T-helper 1 cell treated with Interleukin-12 subunit alpha and Interleukin-12 subunit beta and Interleukin-4 antibody, amounts not matched to agents 30 μg/mL and 1 μg/mL, for 36 hours (primary cell): ENCODE measurements at regions not wholly inside any gene's neighbourhood (a gene's known extent, or its start where the extent isn't known, plus 50 kb on each side); places are given as distances from the start of the nearest gene placed in this dataset.

Experiments
- H3K27ac Mint-ChIP-seq: one replicate; pipeline ENCODE4 v1.8.0; 2021; ENCODE audit warnings: mild to moderate bottlenecking, mixed read lengths
- H3K27me3 Mint-ChIP-seq: one replicate; pipeline ENCODE4 v1.8.0; 2021; ENCODE audit warnings: low read depth, mixed read lengths
- H3K36me3 Mint-ChIP-seq: one replicate; pipeline ENCODE4 v1.8.0; 2021; ENCODE audit warnings: low read depth, mixed read lengths
- H3K4me1 Mint-ChIP-seq: one replicate; pipeline ENCODE4 v1.8.0; 2021; ENCODE audit warnings: low read depth, mixed read lengths
- H3K4me3 Mint-ChIP-seq: one replicate; pipeline ENCODE4 v1.8.0; 2021; ENCODE audit warnings: mild to moderate bottlenecking, moderate library complexity, mixed read lengths
- H3K9me3 Mint-ChIP-seq: one replicate; pipeline ENCODE4 v1.8.0; 2021; ENCODE audit warnings: mixed read lengths

- H3K9me3 Mint-ChIP-seq, result peaks cover 10% of the 10 kb centered on the region
- no peaks in the 10 kb centered on the region for H3K4me1 Mint-ChIP-seq
- no peaks in the 10 kb centered on the region for H3K27me3 Mint-ChIP-seq
- H3K27ac Mint-ChIP-seq, result no peak overlapping the region
- H3K36me3 Mint-ChIP-seq, result no peaks in the 10 kb centered on the region
- no peak overlapping the region for H3K4me3 Mint-ChIP-seq
Observed at GRCh38 chr5:18105449-18105848, 471.2 kb downstream of the TAF11L14 start.

DNA sequence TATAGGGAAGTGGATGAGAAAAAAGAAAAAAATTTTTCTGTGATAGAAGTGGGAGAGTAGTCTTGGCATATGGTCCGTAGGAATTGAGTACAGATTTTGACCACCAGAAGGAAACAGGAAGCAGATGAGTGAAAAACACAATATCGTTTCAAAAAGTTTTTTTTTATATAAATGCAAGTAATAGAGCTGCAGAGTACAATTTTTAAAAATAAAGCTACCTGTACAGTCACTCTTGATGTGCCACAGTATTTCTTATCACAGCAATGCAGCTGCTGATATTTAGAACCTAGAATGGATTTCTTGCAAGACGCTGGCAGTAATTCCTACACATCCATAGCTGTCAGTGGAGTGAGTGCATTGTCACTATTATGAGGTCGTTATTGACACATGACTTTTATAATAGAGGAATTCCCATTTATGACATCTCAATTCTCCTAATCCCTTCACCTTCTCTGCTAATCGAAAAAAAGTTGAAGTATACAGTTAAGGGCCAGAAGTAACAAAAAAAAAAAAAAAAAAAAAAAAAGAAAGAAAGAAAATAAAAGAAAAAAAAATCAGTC lies 477.7 kb downstream of the TAF11L14 start:
- H3K4me1 Mint-ChIP-seq, result no peaks in the 10 kb centered on the region

DNA sequence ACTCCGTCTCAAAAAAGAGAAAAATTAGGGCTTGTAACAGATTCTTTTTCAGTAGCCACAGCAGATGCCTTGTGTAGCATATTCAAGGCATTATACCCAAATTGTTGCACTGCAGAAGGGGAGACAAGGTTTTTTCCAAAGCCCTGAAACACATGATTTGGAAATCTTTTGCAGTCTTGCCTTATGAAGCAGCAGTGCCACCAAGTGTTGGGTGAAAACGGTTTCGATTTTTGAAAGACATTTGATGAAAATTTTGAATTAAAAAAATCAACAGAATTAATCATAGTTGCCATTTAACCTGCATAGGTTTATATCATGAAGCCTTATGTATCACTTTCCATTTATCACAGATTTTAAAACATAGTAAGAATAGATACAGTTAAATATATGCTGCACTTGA lies 479.5 kb downstream of the TAF11L14 start:
- H3K4me3 Mint-ChIP-seq, result no peak overlapping the region
- no peaks in the 10 kb centered on the region for H3K27me3 Mint-ChIP-seq
- peaks cover 14% of the 10 kb centered on the region for H3K9me3 Mint-ChIP-seq

More for the DNA sequence above, 477.7 kb downstream of the TAF11L14 start:
- no peaks in the 10 kb centered on the region for H3K36me3 Mint-ChIP-seq
- no peak overlapping the region for H3K4me3 Mint-ChIP-seq
- H3K27me3 Mint-ChIP-seq, result no peaks in the 10 kb centered on the region
- H3K9me3 Mint-ChIP-seq, result peaks cover 17% of the 10 kb centered on the region
- no peak overlapping the region for H3K27ac Mint-ChIP-seq

DNA sequence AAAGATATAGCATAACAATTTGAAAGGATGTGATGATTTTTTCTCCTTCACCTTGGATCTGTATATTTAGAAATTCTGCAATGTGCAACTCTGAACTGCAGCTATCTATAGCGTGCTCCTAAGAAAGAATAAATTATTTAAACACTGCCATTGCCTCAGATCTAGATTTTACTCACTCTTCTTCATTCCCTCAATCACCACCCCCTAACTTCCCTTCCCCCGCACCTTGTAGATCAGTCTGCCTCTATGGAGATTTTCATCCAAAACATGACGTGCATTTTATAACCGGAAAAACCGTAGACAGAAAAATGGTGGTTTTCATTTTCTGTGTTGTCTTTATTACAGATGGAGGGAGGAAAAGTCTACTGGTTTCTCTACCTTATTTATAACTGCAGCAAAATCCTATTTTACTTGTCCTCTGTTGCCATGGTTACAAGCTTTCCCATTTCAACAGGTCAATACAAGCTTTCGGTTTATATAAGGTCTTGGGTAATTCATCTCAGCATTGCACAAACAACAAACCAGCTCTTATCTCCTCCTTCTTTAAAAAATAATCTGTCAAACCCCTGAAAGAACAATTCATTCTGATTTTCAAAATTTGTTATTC lies 480.0 kb downstream of the TAF11L14 start:
- no peaks in the 10 kb centered on the region for H3K4me1 Mint-ChIP-seq
- no peak overlapping the region for H3K4me3 Mint-ChIP-seq
- no peaks in the 10 kb centered on the region for H3K36me3 Mint-ChIP-seq
- H3K27me3 Mint-ChIP-seq, result no peaks in the 10 kb centered on the region
- H3K27ac Mint-ChIP-seq, result no peak overlapping the region
- peaks cover 17% of the 10 kb centered on the region for H3K9me3 Mint-ChIP-seq

More for the DNA sequence above, 479.5 kb downstream of the TAF11L14 start:
- no peak overlapping the region for H3K27ac Mint-ChIP-seq
- no peaks in the 10 kb centered on the region for H3K36me3 Mint-ChIP-seq
- no peaks in the 10 kb centered on the region for H3K4me1 Mint-ChIP-seq

DNA sequence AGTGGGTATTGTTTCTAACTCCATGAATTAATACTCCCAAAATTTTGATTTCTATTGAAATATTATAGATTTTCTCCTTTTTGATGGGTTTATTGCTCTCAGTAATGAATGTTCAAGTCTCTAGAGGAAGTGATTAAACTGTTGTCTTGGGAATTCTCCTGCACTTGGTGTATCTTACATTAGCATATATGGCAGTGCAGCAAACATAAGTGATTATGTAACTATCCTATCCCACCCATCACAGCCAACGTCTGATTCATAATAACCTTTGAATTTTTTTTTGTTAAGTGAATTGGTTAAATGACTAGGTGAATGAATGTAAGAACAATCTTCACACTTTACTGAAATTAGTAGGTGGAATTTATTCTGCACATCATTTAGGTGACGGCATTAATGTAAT lies 483.7 kb downstream of the TAF11L14 start:
- Mint-ChIP-seq H3K9me3 (peaks cover 27% of the 10 kb centered on the region), H3K27me3 (no peaks in the 10 kb centered on the region), H3K36me3 (no peaks in the 10 kb centered on the region), H3K4me3 (no peak overlapping the region), H3K27ac (no peak overlapping the region), H3K4me1 (no peaks in the 10 kb centered on the region)

DNA sequence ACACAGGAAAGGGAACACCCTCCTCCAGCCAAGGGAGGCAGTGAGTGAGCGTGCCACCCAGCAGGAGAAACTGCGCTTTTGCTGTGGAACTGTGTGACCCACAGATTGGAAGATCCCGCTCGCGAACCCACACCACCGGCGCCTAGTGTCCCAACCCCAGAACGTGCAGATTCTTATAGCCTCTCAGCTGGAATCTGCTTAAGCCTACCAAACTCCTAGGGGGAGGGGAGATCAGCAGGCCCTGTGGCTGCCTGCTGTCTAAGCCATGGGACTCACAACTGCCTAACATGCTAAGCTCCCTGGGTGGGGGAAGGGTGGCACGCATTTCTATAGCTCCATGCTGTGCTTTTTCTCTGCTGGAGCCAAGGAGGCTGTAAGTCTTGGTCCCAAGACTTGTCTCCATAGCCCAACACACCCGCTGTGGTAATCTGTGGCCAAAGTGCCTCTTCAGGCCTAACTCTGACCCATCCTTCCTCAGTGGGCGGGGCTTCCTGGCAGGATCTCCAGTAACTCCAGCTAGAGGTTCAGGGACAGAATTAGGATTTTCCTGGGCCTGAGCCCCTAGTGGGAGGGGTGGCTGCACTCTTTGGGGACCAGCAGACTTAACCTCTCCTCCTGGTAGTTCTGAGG lies 485.0 kb downstream of the TAF11L14 start:
- Mint-ChIP-seq H3K36me3 (no peaks in the 10 kb centered on the region), H3K9me3 (peaks cover 39% of the 10 kb centered on the region), H3K4me1 (no peaks in the 10 kb centered on the region), H3K27ac (no peak overlapping the region), H3K4me3 (no peak overlapping the region), H3K27me3 (no peaks in the 10 kb centered on the region)

GRCh38 chr5:18141222-18141621 lies 507.0 kb downstream of the TAF11L14 start:
- Mint-ChIP-seq H3K27me3 (no peaks in the 10 kb centered on the region), H3K36me3 (no peaks in the 10 kb centered on the region), H3K27ac (no peak overlapping the region)

GRCh38 chr5:18142831-18143230 lies 508.6 kb downstream of the TAF11L14 start:
- Mint-ChIP-seq H3K36me3 (no peaks in the 10 kb centered on the region), H3K4me1 (no peaks in the 10 kb centered on the region), H3K27ac (no peak overlapping the region), H3K27me3 (no peaks in the 10 kb centered on the region), H3K4me3 (no peak overlapping the region), H3K9me3 (peaks cover 12% of the 10 kb centered on the region)

More at GRCh38 chr5:18141222-18141621, 507.0 kb downstream of the TAF11L14 start:
- no peak overlapping the region for H3K4me3 Mint-ChIP-seq
- no peaks in the 10 kb centered on the region for H3K4me1 Mint-ChIP-seq
- H3K9me3 Mint-ChIP-seq, result peaks cover 17% of the 10 kb centered on the region

DNA sequence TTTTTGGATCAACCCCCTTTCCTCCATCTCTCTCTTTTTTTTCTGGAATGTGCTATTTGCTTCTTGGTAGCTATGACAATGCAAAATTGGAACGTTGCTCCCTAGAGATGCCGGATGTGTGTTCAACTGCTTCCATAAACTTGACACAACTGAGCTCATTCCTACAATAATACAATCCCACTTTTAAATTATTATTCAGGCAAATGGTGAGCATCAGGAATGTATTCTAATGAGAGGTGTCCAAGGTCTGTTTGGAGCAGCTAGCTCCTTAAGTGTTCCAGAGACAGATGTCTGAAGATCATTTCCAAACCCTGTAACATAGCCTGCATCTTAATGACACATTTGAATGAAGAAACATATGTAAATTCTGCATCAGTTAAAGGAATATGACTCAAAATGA lies 518.4 kb downstream of the TAF11L14 start:
- Mint-ChIP-seq H3K27me3 (no peaks in the 10 kb centered on the region), H3K4me1 (no peaks in the 10 kb centered on the region), H3K36me3 (no peaks in the 10 kb centered on the region), H3K9me3 (peaks cover 16% of the 10 kb centered on the region), H3K27ac (no peak overlapping the region), H3K4me3 (no peak overlapping the region)

- no peaks in the 10 kb centered on the region for H3K4me1 Mint-ChIP-seq
- H3K27me3 Mint-ChIP-seq, result no peaks in the 10 kb centered on the region
- H3K36me3 Mint-ChIP-seq, result no peaks in the 10 kb centered on the region
- peaks cover 21% of the 10 kb centered on the region for H3K9me3 Mint-ChIP-seq
- H3K27ac Mint-ChIP-seq, result no peak overlapping the region
- H3K4me3 Mint-ChIP-seq, result no peak overlapping the region
Observed at GRCh38 chr5:18158166-18158565, 523.9 kb downstream of the TAF11L14 start.

- H3K4me3 Mint-ChIP-seq, result no peak overlapping the region
- H3K27me3 Mint-ChIP-seq, result no peaks in the 10 kb centered on the region
- no peaks in the 10 kb centered on the region for H3K4me1 Mint-ChIP-seq
- peaks cover 25% of the 10 kb centered on the region for H3K9me3 Mint-ChIP-seq
- no peaks in the 10 kb centered on the region for H3K36me3 Mint-ChIP-seq
- H3K27ac Mint-ChIP-seq, result no peak overlapping the region
Observed at GRCh38 chr5:18159331-18159730, 525.1 kb downstream of the TAF11L14 start.

DNA sequence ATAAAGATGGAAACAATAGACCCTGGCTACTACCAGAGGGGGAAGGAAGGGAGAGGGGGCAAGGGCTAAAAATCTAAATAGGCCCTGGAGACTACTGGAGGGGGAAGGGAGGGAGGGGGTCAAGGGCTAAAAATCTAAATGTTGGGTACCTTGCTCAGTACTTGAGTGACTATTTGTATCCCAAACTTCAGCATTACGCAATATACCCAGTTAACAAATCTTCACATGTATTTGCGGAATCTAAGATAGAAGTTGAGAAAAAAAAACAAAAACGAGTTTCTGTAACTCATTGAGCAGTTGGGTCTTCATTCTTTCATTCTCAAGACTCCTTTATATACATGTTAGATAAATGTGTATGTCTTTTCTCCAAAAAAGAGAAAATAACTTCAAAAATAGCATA lies 537.4 kb downstream of the TAF11L14 start:
- H3K4me3 Mint-ChIP-seq, result no peak overlapping the region
- no peaks in the 10 kb centered on the region for H3K36me3 Mint-ChIP-seq
- no peak overlapping the region for H3K27ac Mint-ChIP-seq
- no peaks in the 10 kb centered on the region for H3K4me1 Mint-ChIP-seq
- peaks cover 24% of the 10 kb centered on the region for H3K9me3 Mint-ChIP-seq
- H3K27me3 Mint-ChIP-seq, result no peaks in the 10 kb centered on the region

GRCh38 chr5:18179579-18179978 lies 545.3 kb downstream of the TAF11L14 start:
- H3K27me3 Mint-ChIP-seq, result no peaks in the 10 kb centered on the region
- no peaks in the 10 kb centered on the region for H3K4me1 Mint-ChIP-seq
- H3K9me3 Mint-ChIP-seq, result peaks cover 8% of the 10 kb centered on the region
- H3K36me3 Mint-ChIP-seq, result no peaks in the 10 kb centered on the region
- H3K4me3 Mint-ChIP-seq, result no peak overlapping the region
- no peak overlapping the region for H3K27ac Mint-ChIP-seq

- Mint-ChIP-seq H3K4me1 (no peaks in the 10 kb centered on the region), H3K36me3 (no peaks in the 10 kb centered on the region), H3K27me3 (no peaks in the 10 kb centered on the region), H3K27ac (no peak overlapping the region), H3K9me3 (peaks cover 8% of the 10 kb centered on the region), H3K4me3 (no peak overlapping the region)
Observed at GRCh38 chr5:18181575-18181974, 547.3 kb downstream of the TAF11L14 start.

DNA sequence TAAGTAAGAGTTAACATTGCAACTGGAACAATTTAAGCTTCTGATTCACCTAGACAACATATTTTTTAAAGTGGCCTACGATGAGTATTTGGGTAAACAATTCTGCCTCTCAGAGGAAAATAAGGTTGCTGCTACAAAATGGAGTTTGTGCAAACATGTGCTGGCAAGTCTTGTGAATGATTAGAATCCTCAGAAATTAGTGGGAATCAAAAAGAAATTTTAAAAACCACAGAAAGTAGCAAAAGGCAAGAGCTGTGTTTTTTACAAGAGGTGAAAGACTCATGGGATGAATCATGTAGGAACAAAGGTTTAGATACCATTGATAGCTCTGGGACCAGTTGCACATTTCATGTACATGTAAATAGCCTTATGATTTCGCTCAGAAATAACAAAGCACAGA lies 561.6 kb downstream of the TAF11L14 start:
- H3K4me1 Mint-ChIP-seq, result no peaks in the 10 kb centered on the region
- no peak overlapping the region for H3K27ac Mint-ChIP-seq
- H3K9me3 Mint-ChIP-seq, result peaks cover 38% of the 10 kb centered on the region
- no peaks in the 10 kb centered on the region for H3K36me3 Mint-ChIP-seq
- H3K4me3 Mint-ChIP-seq, result no peak overlapping the region
- no peaks in the 10 kb centered on the region for H3K27me3 Mint-ChIP-seq
